Pancreas (tissue), 10 donors: ENCODE measurements at regions not wholly inside any gene's neighbourhood (a gene's known extent, or its start where the extent isn't known, plus 50 kb on each side); places are given as distances from the start of the nearest gene placed in this dataset.
A peak's percentile ranks its signal among the peaks of the same experiment; 100 is the strongest.
"Not testable (repeated sequence)": the region's sequence is repeated elsewhere in the genome, so short reads cannot be mapped to it uniquely, and the experiment has no call there.

Source experiments
- ATAC-seq, 4 donors: fragments of 200-7000 bp; cut with Tn5 transposase; one replicate each; pipeline versions ENCODE4 v1.8.0 to v1.9.1; 2020; ENCODE audit warnings: mild to moderate bottlenecking in 4 of 4, moderate library complexity in 4 of 4
- DNase-seq, 6 donors: peaks; one replicate each; pipeline ENCODE4 v3.0.0-alpha.2; 2020
- FAIRE-seq: peaks from 2 replicates; lab custom pipeline; 2012; peaks lifted over from hg19 to GRCh38; lab: Jason Lieb, UNC
- H3K27ac ChIP-seq, 4 donors: fragments of 200-600 bp; sonication (generic); 1 replicate in 3 of 4; 2 replicates in 1 of 4; pipeline versions ENCODE4 v1.5.0 to v1.8.0; 2020
- H3K27me3 ChIP-seq, 4 donors: fragments of 200-600 bp; one replicate each; pipeline ENCODE4 v1.8.0; 2021
- H3K36me3 ChIP-seq, 3 donors: fragments of 200-600 bp; sonication (generic) in 1 of 3; one replicate each; pipeline versions ENCODE4 v1.5.0 to v1.8.0; 2020 to 2021
- H3K4me1 ChIP-seq, 3 donors: fragments of 200-600 bp; one replicate each; pipeline ENCODE4 v1.8.0; 2021
- H3K4me3 ChIP-seq, 4 donors: fragments of 200-600 bp; sonication (generic) in 2 of 4; one replicate each; pipeline versions ENCODE4 v1.5.0 to v1.8.0; 2020 to 2021
- H3K9me3 ChIP-seq, 4 donors: fragments of 200-600 bp; one replicate each; pipeline ENCODE4 v1.8.0; 2021
- CTCF ChIP-seq, 4 donors: fragments of 200-600 bp; sonication (generic) in 3 of 4; IDR thresholded peaks; one replicate each; pipeline versions ENCODE4 v1.5.0 to v1.8.0; 2021; ENCODE audit warnings: antibody characterized with exemption in 4 of 4
- WGBS, 2 donors: extraction: QIAGEN DNeasy Blood & Tissue Kit; methylation state at CpG; one replicate each; pipeline ENCODE4 v1.1.7; 2013; 5-methylcytosine and 5-hydroxymethylcytosine counted together
- intact Hi-C, 3 donors: fragments of 100-400 bp; cut with DNase I; formaldehyde crosslinking; loops; one replicate each; pipeline versions ENCODE4 v1.11.1 to v1.14.2; 2022
- donor health status: healthy with polysubstance abuse.
- donor health status: DM: no; HTN: no; CAD: no; lungs with moderate emphysema.
- donor health status: DM: no; HTN: no; CAD: no.
- donor health status: control.
- donor health status: control.
- donor health status: Bipolar disorder and iron deficiency.
- donor health status: DM: yes; HTN: yes; CAD: no.
- donor health status: DM: no; HTN: no; CAD: no.
- donor health status: DM: no; HTN: no; CAD: no.
- donor health status: DM: yes; HTN: yes; CAD: no.

- no peaks in the 10 kb centered on the region for H3K36me3 ChIP-seq
- H3K4me1 ChIP-seq = no peaks in the 10 kb centered on the region
- H3K27me3 ChIP-seq = no peaks in the 10 kb centered on the region
- H3K4me3 ChIP-seq = no peak overlapping the region
- FAIRE-seq = no peak
- TF ChIP-seq CTCF (IDR thresholded peaks at IDR 0.05) = no peak
- no peak overlapping the region for H3K27ac ChIP-seq
- intact Hi-C loops = loop anchor here in 1 of 3 donors (10.0 kb wide), 1 partner anchor 262 kb away; no protein-coding TSS in a partner anchor
- no peak for DNase-seq
- no peak for ATAC-seq
- no peaks in the 10 kb centered on the region for H3K9me3 ChIP-seq
- 94 to 95% methylated on average over 1 of the region's 1 CpG for WGBS, 2 donors
Observed at GRCh38 chr7:142522735-142523134, 226.5 kb upstream of the PRSS1 start.

- not testable (repeated sequence) for DNase-seq, H3K4me3 ChIP-seq, H3K4me1 ChIP-seq, H3K9me3 ChIP-seq, H3K36me3 ChIP-seq, H3K27me3 ChIP-seq, FAIRE-seq
- peak in 1 of 4 donors; percentile 10 for TF ChIP-seq CTCF (IDR thresholded peaks at IDR 0.05)
- intact Hi-C loops = loop anchor here in 1 of 3 donors (10.0 kb wide), 1 partner anchor 264 kb away; no protein-coding TSS in a partner anchor
- 42 to 73% methylated on average over 2 of the region's 2 CpGs for WGBS, 2 donors
- ATAC-seq = peak; percentile 29 to 61 (median 56)
- peak overlapping the region in 1 of 4 donors; percentile 44 for H3K27ac ChIP-seq
Observed at GRCh38 chr7:142520885-142521284, 228.4 kb upstream of the PRSS1 start.

GRCh38 chr7:142520455-142520854, 228.8 kb upstream of the PRSS1 start:
- not testable (repeated sequence) for H3K4me3 ChIP-seq, H3K36me3 ChIP-seq, H3K9me3 ChIP-seq, H3K4me1 ChIP-seq, FAIRE-seq, H3K27me3 ChIP-seq
- ATAC-seq = peak; percentile 63 to 70 (median 69)
- 53 to 62% methylated on average over 5 of the region's 5 CpGs for WGBS, 2 donors
- DNase-seq = peak in 2 of 6 donors; percentile 51 to 59
- intact Hi-C loops = loop anchor here in 1 of 3 donors (10.0 kb wide), 1 partner anchor 264 kb away; no protein-coding TSS in a partner anchor
- H3K27ac ChIP-seq = peak overlapping the region in 2 of 4 donors; percentile 15 to 44

- no peaks in the 10 kb centered on the region for H3K27me3 ChIP-seq
- TF ChIP-seq CTCF (IDR thresholded peaks at IDR 0.05) = no peak
- no peaks in the 10 kb centered on the region for H3K36me3 ChIP-seq
- no peak for DNase-seq
- FAIRE-seq = no peak
- H3K4me1 ChIP-seq = peaks cover 0 to 3% (median 0%) of the 10 kb centered on the region in 3 donors
- peak overlapping the region in 1 of 4 donors; percentile 15 for H3K27ac ChIP-seq
- intact Hi-C loops = loop anchor here in 1 of 3 donors (10.0 kb wide), 1 partner anchor 265 kb away; no protein-coding TSS in a partner anchor
- WGBS, 2 donors = 78 to 83% methylated on average over 5 of the region's 5 CpGs
- ATAC-seq = no peak
- no peak overlapping the region for H3K4me3 ChIP-seq
- H3K9me3 ChIP-seq = no peaks in the 10 kb centered on the region
Observed at GRCh38 chr7:142519079-142520078, 229.9 kb upstream of the PRSS1 start.

- no peak overlapping the region for H3K27ac ChIP-seq
- no peaks in the 10 kb centered on the region for H3K27me3 ChIP-seq
- ATAC-seq (peak; percentile 79 to 94 (median 89)), FAIRE-seq (no peak), DNase-seq (peak in 3 of 6 donors; percentile 33 to 44 (median 34))
- no peaks in the 10 kb centered on the region for H3K9me3 ChIP-seq
- intact Hi-C loops = no loop called here
- H3K4me3 ChIP-seq = no peak overlapping the region
- WGBS, 2 donors = 22 to 28% methylated on average over 3 of the region's 3 CpGs
- H3K4me1 ChIP-seq = peaks cover 0 to 3% (median 0%) of the 10 kb centered on the region in 3 donors
- no peaks in the 10 kb centered on the region for H3K36me3 ChIP-seq
- peak; percentile 55 to 74 (median 72) for TF ChIP-seq CTCF (IDR thresholded peaks at IDR 0.05)
Observed at GRCh38 chr7:142516038-142516501, 233.2 kb upstream of the PRSS1 start.

- ATAC-seq, H3K4me3 ChIP-seq, DNase-seq, H3K9me3 ChIP-seq, FAIRE-seq, H3K4me1 ChIP-seq, H3K27me3 ChIP-seq, H3K36me3 ChIP-seq, H3K27ac ChIP-seq, intact Hi-C loops: not testable (repeated sequence)
- 31 to 47% methylated on average over 1 of the region's 1 CpG for WGBS, 2 donors
Observed at GRCh38 chr7:142514716-142515115, 234.6 kb upstream of the PRSS1 start.
